ENCODE measurements at regions not wholly inside any gene's neighbourhood (a gene's known extent, or its start where the extent isn't known, plus 50 kb on each side); places are given as distances from the start of the nearest gene placed in this dataset.
"Not testable (repeated sequence)": the region's sequence is repeated elsewhere in the genome, so short reads cannot be mapped to it uniquely, and the experiment has no call there.

DNA sequence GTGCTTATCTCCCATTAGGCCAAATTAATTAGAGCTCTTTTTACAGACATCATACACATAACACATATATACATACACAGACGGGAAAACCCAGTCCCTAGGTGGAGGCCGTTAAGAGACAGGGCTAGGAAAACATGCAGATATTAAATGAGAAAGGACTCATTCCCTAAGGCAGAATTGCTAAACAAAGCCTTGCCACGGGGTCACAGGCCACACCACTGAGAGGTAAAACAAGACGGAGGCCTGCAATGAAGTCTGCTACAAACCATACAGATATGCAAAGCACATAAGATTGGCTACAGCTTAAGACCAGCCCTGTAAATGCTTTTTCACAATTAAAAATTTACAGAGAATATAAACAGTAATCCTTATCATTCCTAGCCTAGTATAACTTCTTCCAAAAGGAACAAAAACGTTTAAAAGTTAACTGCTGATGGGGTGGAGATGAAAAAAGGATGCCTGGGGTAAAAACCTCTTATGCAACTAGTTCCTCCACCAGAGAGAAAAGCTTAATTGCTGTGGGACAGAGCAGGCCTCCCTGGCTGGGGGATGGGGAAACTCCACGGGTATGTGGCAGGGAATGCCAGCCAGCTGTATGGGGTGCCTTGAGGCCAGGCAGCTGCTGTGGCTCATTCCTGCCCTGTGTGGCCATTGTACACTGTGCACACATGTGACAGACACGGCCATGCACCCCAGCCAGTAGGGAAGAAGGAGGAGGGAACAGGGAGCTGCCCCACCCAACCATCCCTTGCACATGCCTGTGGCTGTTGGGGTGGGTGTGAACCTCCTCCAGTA lies 481.4 kb upstream of the LMCD1 start:
- no peak for DNase-seq

DNA sequence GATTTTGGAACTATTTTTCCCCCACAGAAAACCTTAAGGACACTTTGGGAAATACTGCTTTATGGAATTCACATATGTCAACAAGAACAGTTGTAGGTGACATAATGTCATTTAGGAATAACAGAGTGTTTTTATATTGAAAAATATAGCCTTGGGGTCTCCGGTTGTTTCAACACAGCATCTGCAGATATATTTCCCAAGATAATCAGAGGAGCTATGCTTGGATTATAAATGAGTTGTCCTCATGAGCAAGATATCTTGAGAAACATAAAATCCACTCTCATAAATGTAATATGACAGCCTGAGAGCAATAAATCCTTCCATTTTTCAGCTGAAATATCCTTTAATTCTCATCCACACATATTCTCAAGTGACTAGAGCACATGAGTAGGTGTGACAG lies 473.7 kb upstream of the LMCD1 start:
- no peak for DNase-seq

DNA sequence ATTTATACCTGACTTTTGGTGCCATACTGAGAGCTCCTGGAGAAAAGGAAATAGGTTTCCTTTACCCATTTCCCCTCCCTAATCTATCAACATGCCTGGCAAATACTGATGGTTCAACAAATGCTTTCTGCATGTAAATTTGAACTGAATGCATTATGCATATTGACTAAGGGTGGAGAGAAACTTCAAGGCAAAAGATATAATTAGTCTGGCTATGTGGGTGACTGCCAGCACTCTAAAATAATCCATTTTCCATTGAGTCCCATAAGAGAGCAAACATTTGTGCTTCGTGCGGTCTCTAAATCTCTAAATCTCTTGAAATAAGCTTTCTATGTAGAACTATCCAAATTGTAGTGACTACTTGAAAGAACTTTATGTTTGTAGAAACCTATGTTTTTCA lies 451.3 kb upstream of the LMCD1 start:
- DNase-seq: no peak

DNA sequence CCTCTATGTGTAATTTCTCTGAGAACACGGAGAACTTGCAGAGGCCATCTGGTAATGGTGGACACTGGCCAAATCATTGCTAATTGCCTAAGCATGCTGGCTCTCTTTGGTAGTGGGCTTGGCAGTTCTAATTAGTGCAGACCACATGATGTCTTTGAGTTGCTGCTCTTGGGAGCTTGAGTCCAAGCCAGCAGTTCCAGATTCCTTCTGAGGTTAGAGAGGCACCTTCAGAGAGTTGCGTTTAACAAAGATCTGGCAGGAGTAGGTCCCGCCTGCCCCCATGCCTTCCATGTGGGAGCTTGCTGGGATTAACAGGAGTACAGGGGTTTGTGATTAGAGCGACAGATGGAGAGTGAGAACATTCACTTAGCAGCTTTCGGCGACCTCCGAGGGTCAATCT lies 449.0 kb upstream of the LMCD1 start:
- no peak for DNase-seq

DNA sequence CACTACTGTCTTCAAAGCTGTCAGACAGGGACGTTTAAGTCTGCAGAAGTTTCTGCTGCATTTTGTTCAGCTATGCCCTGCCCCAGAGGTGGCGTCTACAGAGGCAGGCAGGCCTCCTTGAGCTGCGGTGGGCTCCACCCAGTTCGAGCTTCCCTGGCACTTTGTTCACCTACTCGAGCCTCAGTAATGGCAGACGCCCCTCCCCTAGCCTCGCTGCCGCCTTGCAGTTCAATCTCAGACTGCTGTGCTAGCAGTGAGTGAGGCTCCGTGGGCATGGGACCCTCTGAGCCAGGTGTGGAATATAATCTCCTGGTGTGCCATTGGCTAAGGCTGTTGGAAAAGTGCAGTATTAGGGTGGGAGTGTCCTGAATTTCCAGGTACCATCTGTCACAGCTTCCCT lies 433.5 kb upstream of the LMCD1 start:
- DNase-seq: not testable (repeated sequence)

DNA sequence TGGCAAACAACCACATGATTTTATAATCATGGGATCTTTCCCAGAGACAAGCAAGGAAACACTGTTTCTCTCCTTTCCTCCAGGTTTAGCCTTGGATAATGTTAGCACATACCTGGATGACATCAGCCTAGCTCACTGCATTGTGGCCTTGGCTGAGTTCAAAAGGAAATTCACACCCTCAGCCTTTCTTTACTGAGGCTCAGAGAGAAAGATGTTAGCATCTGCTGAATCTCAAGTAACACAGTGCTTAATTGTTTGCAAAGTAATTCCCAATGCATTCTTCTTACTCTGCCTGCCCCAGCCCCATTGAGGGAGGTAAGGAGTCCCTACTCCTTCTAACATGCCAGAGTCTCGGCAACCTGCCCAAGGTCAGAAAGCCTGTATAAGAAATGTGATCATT lies 432.2 kb upstream of the LMCD1 start:
- no peak for DNase-seq

DNA sequence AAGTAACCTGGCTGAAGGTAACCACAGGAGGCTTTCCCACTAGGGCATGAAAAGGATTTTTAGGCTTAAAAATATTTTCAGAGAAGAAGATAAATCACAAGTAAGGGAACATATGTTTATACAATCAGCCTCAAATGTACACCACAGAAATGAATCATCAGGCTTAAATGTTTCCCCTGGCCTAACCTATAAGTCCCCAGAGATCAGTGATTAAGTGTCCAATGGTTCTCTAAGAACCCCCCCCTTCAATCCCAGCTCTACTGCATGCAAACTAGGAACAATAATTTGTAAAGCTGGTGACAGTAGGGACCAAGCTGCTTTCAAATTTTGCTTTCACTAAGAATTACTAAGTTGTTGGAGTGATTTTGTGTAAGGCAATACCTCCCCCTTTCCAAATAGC lies 431.6 kb upstream of the LMCD1 start:
- peak; percentile 56 for DNase-seq

DNA sequence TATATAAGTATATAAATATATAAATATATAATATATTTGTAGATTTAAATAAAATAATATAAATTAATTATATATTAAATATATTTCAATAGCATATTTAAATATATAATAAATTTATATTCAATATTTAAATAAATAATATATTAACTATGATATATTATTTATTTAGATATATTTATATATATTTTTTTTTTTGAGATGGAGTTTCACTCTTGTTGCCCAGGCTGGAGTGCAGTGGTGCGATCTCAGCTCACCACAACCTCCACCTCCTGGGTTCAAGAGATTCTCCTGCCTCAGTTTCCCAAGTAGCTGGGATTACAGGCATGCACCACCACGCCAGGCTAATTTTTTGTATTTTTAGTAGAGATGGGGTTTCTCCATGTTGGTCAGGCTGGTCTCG lies 426.9 kb upstream of the LMCD1 start:
- not testable (repeated sequence) for DNase-seq

DNA sequence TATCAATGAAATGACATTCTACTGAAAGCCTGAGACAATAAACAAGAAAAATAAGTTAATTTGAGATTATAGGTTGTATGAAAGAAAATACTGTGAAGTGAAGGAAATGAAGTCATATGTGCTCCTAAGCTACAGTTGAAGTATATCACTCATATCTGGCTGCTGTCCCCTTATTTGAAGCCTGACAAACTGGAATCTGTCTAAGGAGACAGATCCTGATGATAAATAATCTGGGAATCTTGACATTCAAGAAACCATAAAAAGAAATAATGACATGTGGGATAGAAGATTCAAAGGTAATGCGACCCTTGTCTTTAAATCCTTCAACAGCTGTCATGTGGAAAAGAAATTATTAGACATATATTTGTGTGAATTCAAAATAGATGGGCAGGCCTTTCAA lies 424.5 kb upstream of the LMCD1 start:
- DNase-seq: no peak

DNA sequence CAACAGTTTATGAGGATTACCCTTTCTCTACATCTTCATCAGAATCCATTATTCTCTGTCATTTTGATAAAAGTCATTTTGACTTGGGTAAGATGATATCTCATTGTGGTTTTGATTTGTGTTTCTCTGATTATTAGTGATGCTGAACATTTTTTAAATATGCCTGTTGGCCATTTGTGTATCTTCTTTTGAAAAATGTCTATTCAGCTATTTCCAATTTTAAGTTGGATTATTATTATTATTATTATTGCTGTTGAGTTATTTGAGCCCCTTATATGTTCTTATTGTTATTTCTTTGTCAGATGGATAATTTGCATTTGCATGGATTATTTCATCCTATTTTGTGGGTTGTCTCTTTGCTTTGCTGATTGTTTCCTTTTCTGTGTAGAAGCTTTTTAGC lies 421.2 kb upstream of the LMCD1 start:
- no peak for DNase-seq

DNA sequence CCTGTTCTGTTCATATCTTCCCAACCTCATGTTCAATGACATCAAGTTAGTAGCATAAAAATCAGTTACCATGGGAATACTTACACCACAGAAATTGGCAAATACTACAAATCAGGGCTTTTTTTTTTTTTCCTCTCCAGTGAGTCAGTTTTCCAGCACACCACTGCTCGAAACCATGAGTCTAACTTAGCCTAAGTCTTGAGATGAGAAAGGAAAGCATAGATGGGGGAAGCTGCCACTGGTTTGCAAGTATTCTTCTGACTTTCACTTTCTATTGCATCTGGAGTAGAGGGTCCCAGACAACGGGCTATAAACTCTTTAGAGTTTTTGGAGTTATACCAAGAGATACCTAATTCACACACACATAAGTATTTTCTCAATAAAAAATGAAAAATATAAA lies 416.1 kb upstream of the LMCD1 start:
- DNase-seq: no peak

DNA sequence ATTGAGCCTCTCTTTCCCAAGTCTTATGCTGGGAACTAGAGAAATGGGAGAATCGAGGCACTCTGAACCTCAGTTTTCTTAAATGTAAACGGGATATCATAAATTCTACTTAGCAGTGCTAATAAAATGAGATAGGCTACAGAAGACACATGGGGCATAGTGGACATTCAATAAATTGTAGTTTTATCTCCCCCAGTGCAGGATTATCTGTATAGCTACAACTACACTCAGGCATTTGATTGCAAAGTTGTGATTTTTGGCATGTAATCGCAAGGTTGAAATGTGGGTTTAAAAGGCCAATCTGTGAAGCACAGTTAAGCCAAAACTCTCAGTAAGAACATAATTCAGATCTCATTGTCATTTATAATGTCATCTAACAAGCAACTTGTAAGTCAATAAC lies 413.7 kb upstream of the LMCD1 start:
- no peak for DNase-seq

DNA sequence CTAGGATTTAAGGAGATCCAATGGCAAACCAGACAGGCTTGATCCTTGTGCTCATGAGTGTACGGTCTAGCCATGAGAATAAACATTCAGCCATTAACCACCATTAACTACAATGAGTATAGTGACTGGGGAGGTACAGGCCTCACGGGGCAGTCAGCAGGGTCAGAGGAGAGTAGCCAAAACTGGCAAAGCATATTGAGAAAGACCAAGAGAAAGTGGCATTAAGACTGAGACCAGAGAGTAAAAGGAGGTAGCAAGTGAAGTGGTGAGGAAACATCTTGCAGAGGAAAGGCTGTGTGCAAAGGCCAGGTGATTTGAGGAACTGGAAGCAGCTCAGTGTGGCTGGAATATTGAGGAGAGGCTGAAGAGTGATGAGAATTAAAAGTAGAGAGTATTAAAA lies 407.2 kb upstream of the LMCD1 start:
- no peak for DNase-seq

DNA sequence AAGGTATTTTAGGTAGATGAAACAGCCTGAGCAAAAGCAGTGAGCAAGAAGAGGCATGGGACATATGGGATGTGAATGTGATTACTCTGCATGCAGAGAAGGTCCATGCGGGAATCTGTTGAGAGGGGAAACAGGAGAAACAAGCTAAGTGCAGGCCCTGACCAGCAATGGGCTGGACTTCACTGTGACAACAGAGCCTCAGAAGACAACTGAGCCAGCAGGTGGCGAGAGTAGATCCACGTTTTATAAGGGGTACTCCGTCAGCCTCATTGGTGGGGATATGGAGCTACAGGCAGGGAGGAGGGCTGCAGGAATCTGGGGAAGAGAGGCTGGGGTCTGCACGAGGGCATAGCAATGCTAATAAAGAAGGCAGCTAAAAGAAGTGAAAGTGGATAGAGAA lies 405.9 kb upstream of the LMCD1 start:
- no peak for DNase-seq

DNA sequence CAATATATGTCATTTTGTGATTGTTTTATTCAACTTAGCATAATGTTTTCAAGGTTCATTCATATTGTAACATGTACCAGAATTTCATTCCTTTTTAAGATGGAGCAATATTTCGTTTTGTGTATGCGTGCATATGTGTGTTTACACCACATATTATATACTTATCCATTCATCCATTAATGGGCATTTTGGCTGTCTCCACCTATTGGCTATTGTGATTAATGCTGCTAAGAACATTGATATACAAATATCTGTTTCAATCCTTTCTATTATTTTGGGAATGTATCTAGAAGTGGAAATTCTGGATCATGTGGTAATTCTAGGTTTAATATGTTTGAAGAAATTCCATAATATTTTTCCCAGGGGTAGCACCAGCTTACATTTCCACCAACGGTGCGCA lies 403.9 kb upstream of the LMCD1 start:
- DNase-seq: no peak

DNA sequence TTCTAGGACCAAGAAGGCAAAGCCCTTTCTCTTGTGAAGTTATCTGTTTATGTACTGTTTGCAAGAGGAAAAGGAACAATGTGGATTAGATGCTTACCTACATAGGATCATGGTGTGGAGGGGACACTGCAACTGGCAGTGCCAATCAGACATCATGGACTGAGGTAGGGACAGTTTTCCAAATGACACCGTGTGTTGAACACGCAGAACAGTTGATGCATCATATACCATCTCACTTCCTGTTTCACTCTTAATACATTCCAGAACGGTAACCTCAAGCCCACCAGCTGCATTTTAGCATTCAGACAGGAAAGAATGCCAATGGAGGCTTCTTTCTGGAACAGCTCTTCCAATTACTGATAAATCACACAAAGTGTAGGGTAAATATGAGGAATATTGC lies 397.7 kb upstream of the LMCD1 start:
- no peak for DNase-seq

DNA sequence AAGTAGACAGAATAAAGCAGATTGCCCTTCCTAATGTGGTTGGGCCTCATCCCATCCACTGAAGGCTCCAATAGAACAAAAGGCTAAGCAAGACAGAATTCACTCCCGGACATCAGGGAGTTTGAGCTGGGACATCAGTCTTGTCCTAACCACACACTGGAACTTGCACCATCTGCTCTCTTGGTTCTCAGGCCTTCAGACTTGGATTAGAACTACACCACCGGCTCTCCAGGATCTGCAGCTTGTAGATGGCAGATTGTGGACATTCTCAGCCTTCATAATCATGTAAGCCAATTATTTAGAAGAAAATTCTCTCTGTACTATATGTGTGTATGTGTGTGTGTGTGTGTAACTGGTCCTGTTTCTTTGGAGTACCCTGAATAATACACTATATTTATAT lies 394.7 kb upstream of the LMCD1 start:
- no peak for DNase-seq

DNA sequence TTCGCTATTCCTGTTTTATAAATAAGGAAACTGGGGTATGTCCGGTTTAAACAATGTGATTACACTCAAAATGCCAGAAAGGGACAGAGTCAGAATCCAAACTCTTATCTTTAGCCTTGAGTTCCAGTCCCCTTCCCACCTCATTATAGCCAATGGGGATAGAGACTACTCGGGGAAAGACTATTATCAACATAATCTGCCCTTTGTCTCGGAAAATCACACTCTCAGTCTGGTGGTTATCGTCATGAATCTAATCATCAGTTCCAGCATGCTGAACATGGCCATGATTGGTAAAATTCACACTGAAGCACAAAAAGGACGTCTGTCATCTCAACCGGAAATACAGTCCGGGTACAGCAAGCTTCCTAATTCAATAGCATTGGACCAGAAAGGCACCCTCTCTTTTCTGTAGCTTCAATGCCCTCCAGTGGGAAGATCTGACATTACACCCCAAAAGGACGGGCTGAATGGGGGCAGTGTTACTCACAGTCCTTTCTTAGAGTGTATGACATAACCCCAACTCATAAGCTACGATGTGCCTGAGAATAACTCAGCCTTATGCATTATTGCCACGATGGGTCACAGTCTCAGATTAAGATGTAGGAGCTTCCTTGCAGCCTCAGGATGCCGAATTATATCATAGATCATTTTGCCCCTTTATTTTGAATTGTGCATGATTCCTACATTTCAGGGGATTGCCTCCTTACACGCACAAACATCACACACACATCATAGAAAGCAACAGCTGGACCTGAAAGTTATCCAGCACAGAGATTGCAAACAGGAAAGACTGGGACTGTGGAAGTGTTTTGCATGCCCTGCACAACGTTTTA lies 390.4 kb upstream of the LMCD1 start:
- DNase-seq: peak; percentile 75

DNA sequence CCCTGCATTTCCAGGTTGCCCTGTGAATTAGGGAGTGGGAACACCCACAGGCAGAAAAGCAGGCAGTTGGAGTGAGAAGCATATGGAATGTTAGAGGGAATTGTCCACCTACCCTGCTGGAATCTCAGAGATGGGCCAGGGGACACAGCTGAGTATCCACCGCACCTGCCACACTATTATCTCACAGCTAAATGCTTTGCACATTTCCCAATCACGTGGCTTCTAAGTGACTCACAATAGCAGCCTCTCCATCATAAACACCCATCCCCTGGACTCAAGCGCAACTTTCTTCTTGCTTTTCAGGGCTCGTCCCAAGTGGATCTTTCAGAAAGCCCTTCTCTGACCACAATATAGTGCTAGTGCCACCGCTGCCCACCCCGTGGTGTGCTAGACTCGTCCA lies 389.0 kb upstream of the LMCD1 start:
- no peak for DNase-seq

DNA sequence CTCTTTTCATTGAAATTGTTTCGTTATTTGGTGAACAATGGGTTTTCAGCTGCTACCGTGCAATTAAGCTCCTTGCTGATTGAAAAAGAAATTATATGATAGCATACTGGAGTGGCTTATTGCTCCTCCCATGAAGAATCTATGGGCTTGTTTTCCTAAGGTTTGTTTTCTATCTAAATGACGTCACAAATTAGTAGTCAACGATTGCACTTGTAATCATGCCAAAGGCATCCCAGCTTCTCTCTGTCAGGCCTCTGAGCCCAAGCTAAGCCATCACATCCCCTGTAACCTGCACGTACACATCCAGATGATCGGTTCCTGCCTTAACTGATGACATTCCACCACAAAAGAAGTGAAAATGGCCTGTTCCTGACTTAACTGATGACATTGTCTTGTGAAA lies 388.0 kb upstream of the LMCD1 start:
- no peak for DNase-seq

DNA sequence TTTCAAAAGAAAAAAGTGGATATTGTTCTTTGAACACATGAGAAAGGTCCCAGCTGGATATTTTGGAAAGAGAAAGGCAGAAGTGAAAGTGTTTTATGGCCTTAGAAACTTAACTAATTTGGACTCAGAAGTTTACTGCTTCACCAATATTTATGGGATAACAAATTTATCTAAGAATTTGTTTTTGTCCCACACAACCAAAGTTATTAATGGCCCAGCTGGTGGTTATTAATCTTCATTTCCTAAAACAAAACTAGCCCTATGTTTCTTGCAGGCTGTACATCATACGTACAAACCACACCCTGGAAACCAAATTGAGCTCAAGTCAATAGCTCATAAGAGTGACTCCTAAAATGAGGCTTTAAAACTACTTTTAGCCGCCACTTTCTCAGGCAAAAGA lies 372.9 kb upstream of the LMCD1 start:
- DNase-seq: no peak

DNA sequence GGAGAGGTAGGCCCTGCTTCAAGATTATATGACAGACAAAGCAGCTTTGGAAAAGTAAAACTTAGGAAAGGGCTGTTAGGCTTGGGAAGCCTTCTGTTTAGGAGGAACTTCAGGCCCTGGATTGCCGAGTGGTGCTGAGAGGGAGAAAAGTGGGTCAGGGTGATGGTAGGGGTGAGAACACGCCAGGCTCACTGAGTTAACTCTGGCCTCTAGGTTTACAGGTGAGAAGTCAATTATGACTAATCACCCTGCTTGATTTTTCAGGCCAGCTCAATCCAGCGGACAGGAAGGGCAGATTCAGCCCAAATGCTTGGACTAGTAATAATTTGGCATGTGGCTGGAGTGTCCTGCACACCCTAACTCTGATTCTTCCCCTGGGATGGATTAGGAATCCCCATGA lies 365.1 kb upstream of the LMCD1 start:
- no peak for DNase-seq

DNA sequence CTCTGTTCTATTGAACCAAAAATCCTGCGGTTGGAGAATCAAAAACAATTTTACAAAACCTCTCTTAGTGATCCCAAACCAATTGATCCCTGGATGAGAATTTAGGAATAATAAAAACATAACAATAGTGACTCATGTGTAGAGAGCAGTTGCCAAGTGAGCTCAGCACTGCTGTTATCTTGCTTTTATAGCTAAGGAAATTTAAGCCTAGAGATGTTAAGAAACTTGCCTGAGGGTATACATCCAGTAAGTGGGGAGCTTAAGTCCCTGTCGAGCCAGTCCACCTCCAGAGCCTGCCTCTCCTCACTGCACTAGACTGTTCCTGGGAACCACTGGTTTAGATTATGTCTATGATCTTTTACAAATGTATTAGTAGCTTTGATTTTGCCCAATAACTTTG lies 358.4 kb upstream of the LMCD1 start:
- peak; percentile 16 for DNase-seq

DNA sequence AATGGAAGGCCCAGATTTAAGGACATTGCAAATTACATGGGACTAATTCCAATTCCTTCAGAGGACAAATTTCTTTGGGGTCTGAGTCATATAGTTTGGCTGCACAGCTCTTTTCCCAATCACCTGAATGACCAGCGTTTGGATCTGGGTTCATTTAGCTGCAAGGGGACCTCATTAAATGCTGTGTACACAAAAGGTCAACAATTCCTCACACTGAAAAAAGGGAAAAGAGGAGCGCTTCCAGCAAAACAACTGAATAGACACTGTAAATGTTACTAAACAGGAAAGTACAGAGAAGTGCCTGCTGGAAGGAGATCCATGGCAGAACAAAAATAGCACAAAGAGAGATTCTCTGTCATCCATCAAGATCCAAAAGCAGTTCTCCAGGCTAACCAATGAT lies 356.0 kb upstream of the LMCD1 start:
- no peak for DNase-seq

DNA sequence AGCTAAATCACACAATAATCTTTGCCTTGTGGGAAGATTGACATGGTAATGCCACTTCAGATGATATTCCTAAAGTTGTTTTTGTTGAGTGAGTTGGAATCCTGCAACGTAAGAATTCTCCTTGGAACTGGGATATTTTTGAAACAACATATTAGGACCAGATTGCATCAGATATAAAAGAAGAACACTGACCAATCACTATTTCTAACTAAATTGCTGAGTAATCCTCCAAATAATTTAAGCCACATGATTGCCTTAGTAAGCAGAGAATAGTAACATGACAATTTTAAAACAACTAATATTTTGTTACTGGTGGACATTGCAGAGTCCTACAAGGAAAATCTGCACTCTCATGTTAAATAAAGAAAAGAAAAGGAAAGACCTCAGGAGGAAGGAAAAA lies 353.9 kb upstream of the LMCD1 start:
- DNase-seq: peak; percentile 64
